GM19455 (cell line): ENCODE measurements at regions not wholly inside any gene's neighbourhood (a gene's known extent, or its start where the extent isn't known, plus 50 kb on each side); places are given as distances from the start of the nearest gene placed in this dataset.
"Not testable (repeated sequence)": the region's sequence is repeated elsewhere in the genome, so short reads cannot be mapped to it uniquely, and the experiment has no call there.

Experiments used
- ATAC-seq: cut with Tn5 transposase; IDR thresholded peaks from one replicate; pipeline ENCODE4 v1.9.1; 2021; ENCODE audit not compliant: unreplicated experiment

DNA sequence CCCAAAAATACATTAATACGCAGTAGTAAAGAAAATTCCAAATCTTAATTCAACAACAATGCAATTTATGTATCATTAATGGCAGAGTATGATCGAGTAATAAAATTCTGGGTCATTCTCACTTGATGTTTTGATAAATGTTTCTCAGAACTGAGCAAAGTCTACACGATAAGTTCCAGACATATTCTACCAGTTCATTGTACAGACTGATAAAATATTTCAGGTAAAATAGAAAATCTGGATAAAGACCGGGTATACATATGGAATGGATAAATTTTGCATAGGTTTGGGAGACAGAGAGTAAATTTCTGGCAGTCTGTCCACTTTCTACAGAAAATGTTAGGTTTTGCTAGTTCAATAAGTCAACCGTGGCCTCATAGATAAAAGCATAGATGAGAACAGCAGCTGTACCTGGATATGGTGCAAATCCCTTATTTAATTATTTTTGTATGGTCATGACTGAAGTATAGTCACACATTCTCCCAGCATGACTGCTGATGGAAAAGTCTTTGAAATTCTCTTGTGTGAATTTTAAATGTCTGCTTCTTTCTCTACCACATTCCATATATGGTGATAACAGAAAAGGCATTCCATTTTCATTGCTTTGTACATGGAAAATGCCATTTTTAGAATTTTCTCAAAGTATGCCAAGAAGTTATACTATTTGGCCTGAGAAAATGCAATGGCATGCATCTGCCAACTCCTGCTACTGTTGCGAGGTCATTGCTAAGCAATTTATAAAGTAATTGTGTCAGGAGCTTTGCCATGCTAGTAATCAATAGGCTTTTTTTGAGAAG lies 301.9 kb upstream of the ARSJ start:
- ATAC-seq, result no peak

DNA sequence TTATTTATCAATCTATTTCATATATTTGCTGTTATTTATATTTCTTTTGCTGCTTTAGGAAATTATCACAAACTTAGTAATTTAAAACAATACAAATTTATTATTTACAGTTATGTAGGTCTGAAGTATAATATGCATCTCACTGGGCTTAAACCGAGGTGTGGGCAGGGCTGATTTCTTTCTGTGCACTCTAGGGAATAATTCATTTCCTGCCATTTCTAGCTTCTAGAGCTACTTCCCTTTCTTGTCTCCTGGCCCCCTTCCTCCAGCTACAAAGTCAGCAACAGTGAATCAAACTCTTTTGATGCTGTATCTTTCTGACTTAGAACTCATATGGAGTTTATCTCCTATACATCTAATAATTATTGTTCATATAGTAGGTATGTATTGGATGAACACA lies 303.5 kb upstream of the ARSJ start:
- ATAC-seq, result no peak

GRCh38 chr4:114284629-114285028 lies 305.2 kb upstream of the ARSJ start:
- no peak for ATAC-seq

DNA sequence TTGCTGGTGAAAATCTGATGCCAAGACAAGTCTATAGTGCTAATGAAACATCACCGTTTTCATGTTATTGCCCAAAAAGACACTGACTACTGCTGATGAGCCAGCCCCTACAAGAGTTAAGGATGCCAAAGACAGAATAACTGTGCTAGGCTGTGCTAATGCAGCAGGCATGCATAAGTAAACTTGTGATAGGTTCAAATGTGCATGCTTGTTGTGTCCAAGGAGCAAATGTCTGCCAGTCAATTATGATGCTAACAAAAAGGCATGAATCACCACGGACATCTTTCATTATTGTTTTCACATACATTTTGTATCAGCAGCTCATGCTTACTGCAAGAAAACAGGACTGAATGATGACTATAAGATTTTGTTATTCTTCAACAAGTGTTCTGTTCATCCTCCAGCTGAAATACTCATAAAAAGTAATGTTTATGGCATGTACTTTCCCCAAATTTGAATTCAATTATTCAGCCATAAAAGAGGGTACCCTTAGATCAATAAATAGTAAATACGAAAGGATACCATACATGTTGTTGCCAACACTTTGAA lies 306.9 kb upstream of the ARSJ start:
- ATAC-seq, result no peak

- ATAC-seq, result no peak
Observed at GRCh38 chr4:114287079-114287696, 307.7 kb upstream of the ARSJ start.

DNA sequence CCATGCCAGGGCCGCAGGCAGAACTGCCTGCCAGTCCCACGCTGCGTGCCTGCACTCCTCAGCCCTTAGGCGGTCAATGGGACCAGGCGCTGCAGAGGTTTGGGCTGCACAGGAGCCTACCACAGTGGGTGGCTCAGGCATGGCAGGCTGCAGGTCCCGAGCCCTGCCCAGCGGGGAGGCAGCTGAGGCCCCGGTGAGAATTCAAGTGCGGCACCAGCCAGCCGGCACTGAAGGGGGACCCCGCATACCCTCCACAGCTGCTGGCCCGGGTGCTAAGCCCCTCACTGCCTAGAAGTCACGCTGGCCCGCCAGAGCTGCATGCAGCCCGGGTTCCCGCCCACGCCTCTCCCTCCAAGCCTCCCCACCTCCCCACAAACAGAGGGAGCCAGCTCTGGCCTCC lies 302.5 kb upstream of the UGT8 start:
- ATAC-seq, result no peak

- ATAC-seq, result no peak
Observed at GRCh38 chr4:114302472-114302871, 296.1 kb upstream of the UGT8 start.

- ATAC-seq, result no peak
Observed at GRCh38 chr4:114304046-114304445, 294.6 kb upstream of the UGT8 start.

DNA sequence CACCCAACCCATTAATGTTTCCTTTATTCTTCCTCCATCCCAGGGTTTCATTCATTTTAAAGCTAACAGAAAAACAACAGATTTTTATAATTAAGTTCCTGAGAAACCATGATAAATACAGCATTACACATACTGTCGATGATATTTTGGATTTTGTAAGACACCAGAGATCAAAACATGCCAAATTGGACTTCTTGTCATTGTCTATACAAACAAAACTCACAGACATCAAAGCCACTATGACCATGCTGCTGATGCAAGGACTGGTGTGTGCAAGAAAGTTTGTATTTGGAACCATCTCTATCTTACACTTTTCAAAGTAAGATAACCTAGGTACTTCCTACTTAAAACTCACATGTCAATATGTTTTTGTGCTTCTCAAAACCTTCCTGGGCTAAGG lies 294.0 kb upstream of the UGT8 start:
- ATAC-seq, result no peak

DNA sequence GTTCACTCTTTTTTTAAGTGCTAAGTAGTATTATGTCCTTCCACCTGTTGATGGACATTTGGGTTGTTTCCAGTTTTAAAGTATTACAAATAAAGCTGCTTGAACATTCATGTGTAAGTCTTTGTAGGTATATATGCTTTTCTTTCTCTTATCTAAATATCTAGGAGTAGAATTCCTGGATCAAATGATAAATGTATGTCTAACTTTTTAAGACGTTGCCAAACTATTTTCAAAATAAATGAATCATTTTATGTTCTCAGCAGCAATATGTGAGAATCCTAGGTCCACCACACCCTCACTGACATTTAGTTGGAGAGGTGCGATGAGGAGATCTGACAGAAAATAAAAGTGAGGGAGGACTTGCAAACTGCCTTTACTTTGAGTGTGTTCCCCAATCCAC lies 291.7 kb upstream of the UGT8 start:
- no peak for ATAC-seq

GRCh38 chr4:114310296-114310925 lies 288.2 kb upstream of the UGT8 start:
- no peak for ATAC-seq

- no peak for ATAC-seq
Observed at GRCh38 chr4:114311787-114312186, 286.8 kb upstream of the UGT8 start.

DNA sequence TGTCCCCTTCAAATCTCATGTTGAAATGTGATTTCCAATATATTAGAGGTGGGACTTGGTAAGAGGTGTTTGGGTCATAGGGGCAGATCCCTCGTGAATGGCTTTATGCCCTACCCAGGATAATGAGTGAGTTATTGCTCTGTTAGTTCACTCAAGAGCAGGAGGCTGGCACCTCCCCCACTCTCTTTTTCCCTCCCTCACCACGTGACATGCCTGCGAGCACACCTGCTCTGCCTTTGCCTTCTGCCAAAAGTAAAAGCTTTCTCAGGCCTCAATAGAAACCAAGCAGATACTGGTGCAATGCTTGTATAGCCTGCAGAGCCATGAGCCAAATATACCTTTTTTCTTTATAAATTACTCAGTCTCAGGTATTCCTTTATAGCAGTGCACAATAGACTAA lies 286.3 kb upstream of the UGT8 start:
- ATAC-seq, result no peak

DNA sequence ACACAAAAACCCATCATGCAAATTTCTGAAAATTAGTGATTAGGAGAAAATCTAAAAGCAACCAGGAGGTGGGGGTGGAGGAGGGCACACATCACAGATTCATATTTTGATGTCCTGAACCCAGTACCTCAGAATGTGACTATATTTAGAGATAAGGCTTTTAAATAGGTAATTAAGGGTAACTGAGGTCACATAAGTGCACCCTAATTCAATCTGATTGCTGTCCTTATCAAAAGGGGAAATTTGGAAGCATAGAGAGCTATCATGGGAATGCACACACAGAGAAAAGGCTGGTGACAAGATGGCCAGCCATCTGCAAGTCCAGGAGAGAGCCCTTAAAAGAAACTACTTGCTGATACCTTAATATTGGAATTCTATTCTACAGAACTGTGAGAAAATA lies 281.8 kb upstream of the UGT8 start:
- no peak for ATAC-seq

DNA sequence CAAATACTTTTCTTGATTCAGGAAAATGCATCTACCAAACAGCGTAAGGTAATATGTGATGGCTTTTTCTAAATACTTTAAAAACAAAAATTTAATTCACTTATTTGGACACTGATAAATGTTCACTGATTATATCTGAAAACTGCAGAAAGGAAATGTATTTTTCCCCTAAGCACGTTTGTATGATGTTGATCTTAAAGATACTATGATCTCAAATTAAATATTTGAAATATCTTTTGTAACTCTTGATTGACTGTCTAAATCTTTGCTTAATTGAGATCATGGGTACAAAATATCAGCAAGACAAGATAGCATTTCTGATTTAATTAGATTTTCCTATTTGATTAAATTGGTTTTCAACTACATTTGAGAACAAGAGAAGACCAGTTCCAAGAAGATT lies 281.0 kb upstream of the UGT8 start:
- no peak for ATAC-seq

GRCh38 chr4:114318309-114318708 lies 280.3 kb upstream of the UGT8 start:
- no peak for ATAC-seq

DNA sequence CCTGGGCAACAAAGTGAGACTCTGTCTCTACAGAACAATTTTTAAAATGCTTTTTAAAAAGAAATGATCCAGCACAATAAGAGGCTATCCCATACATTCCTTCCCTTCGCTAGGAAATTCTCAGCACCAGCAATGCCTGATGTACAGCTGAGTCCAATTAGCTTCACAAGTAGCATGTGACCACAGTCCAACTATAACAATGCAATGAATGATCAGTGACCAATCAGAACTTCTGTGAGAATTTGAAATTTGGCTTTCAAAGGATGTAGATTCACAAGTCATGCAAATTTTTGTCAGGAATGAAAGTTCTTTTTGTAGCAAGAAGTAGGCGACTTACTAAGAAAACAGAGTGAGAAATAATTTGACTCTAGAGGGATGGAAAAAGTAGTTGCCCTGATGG lies 278.5 kb upstream of the UGT8 start:
- no peak for ATAC-seq

- ATAC-seq, result no peak
Observed at GRCh38 chr4:114321366-114321765, 277.2 kb upstream of the UGT8 start.

DNA sequence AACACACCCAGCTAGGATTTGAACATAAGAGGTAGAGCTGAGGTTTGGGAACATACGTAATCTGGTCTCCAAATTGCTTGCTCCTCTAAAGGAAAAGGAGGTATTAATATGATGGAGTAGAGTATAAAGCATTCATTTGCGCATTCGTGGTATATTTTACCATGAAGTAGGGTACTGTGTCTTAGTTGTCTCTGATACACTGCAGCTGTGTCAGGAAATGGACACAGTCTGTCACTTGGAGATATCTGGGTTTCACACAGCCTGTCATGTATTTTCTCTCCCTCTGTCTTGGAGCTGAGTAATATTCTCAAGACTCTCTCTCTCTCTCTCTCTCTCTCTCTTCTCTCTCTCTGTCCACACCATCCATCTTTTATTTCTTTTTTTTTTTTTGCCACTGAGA lies 274.8 kb upstream of the UGT8 start:
- ATAC-seq, result no peak

- ATAC-seq, result no peak
Observed at GRCh38 chr4:114326358-114326757, 272.2 kb upstream of the UGT8 start.

DNA sequence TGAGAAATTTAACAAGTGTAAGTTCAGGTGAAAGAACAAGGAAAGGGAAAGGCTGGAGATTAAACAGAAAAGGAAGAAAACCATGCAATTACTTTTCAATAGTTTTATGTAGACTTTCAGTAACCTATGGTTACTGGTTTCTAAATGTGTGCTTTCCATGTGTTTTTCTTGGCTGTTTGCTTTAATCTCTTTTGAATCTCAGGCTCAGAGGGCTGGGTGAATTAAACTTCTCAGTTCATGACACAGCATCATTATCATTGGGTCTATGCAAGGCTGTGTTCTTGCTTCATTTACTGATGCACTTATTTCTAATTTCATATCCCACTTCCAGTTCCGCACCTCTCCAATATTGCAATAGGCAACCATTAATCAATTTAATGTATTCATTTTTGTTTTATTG lies 266.5 kb upstream of the UGT8 start:
- ATAC-seq, result no peak

DNA sequence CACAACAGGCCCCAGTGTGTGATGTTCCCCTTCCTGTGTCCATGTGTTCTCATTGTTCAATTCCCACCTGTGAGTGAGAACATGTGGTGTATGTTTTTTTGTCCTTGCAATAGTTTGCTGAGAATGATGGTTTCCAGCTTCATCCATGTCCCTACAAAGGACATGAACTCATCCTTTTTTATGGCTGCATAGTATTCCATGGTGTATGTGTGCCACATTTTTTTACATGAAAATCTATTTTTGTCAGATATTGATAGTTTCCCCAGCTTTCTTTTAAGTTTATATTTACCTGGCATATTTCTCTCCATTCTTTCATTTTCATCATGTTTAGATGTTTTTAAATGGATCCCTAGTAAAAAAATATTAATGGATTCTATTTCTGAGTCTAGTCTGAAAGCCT lies 264.2 kb upstream of the UGT8 start:
- ATAC-seq, result not testable (repeated sequence)
